Lower leg skin (tissue), 3 donors: ENCODE measurements at regions not wholly inside any gene's neighbourhood (a gene's known extent, or its start where the extent isn't known, plus 50 kb on each side); places are given as distances from the start of the nearest gene placed in this dataset.

Experiments used
- CTCF ChIP-seq, 3 donors: fragments of 450-650 bp; IDR thresholded peaks; one replicate each; pipeline ENCODE4 v1.5.1; 2016; ENCODE audit warnings: antibody characterized with exemption in 3 of 3, mild to moderate bottlenecking in 3 of 3, moderate library complexity in 2 of 3
- POLR2A ChIP-seq, 2 donors: fragments of 450-650 bp; IDR thresholded peaks; one replicate each; pipeline ENCODE4 v1.6.1; 2016 to 2017; ENCODE audit warnings: antibody characterized with exemption in 2 of 2, mild to moderate bottlenecking in 1 of 2, moderate library complexity in 1 of 2

GRCh38 chr16:52958951-52959350 is 93.7 kb downstream of the CHD9NB start:
- TF ChIP-seq CTCF (IDR thresholded peaks at IDR 0.05) (no peak), POLR2A (IDR thresholded peaks at IDR 0.05) (no peak)
